Heart left ventricle (tissue), 13 donors: ENCODE measurements at regions not wholly inside any gene's neighbourhood (a gene's known extent, or its start where the extent isn't known, plus 50 kb on each side); places are given as distances from the start of the nearest gene placed in this dataset.

Experiments
- CTCF ChIP-seq, 12 donors: fragments of 200-600 bp; sonication (generic) in 4 of 12; IDR thresholded peaks; one replicate each; pipeline versions ENCODE4 v1.5.0 to v1.8.0; 2018 to 2022; ENCODE audit warnings: antibody characterized with exemption in 12 of 12, mild to moderate bottlenecking in 5 of 12
- POLR2A ChIP-seq, 2 donors: fragments of 450-650 bp; IDR thresholded peaks; one replicate each; pipeline ENCODE4 v1.6.1; 2017; ENCODE audit warnings: antibody characterized with exemption in 2 of 2, mild to moderate bottlenecking in 2 of 2, moderate library complexity in 2 of 2
- donor health status: ischemic (EF 13 %, LVEDD 7.1; RV severe dilation, severe dysfunction).
- donor health status: DM: no; HTN: yes; CAD: no.
- donor health status: DM: no; HTN: no; CAD: no.
- donor health status: ischemic (EF 25% LVEDD 6.9; RV normal size, moderate dysfunction).
- donor health status: ischemic (EF 25% LVEDD 5.7; RV mildly dilated, moderate dysfunction).
- donor health status: ischemic (EF 35%, LVEDD 5.7; RV mildly dilated, moderate dysfunction).
- donor health status: nonischemic (EF 11% LVEDD 7.7; RV severe dilation, severe dysfunction).
- donor health status: DM: yes; HTN: yes; CAD: no.
- donor health status: PGD.
- donor health status: ischemic (EF 29% LVEDD 5.4; RV normal size, mild dysfunction).
- donor health status: nonischemic (EF 23%, LVEDD 6.1; RV moderate dilation, normal function).

- TF ChIP-seq CTCF (IDR thresholded peaks at IDR 0.05) (no peak), POLR2A (IDR thresholded peaks at IDR 0.05) (no peak)
Observed at GRCh38 chr16:66143415-66143814, 223.1 kb upstream of the CDH5 start.
